ENCODE measurements at regions not wholly inside any gene's neighbourhood (a gene's known extent, or its start where the extent isn't known, plus 50 kb on each side); places are given as distances from the start of the nearest gene placed in this dataset.

DNA sequence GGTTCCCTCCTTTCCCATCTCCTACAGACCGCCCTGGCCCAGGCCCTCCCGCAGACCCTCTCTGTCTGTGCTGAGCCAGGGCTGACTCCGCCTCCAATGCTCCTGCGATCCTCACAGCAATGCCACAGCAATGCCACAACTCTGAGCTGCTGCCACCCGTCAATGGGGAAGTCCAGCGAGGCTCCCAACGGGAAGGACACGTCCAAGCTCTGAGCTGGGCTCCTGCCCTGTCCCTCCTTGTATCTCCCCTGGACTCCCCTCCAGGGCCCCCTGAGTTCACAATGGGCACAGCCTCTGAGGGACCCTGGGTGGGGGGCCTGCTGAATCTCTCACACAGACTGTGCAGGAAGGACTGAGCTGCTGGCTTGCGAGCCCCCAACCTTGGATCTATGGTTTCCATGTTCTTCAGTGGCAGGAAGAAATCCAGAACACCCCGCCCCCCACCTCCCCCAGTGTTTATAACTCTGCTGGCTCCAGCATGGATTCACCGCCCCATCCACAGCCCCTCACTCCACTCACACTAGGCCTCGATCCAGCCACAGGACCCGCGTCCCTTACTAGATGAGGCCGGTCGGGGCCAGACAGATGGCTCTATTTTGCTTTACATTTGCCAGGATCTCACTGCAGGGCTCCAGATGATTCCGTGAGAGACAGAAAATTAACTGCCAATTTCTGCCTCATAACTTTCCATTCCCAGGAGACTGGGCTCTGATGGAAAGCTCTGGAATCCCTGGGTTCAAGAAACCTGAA is 338.0 kb downstream of the MATN1 start:
- TF ChIP-seq, protein P1, sequence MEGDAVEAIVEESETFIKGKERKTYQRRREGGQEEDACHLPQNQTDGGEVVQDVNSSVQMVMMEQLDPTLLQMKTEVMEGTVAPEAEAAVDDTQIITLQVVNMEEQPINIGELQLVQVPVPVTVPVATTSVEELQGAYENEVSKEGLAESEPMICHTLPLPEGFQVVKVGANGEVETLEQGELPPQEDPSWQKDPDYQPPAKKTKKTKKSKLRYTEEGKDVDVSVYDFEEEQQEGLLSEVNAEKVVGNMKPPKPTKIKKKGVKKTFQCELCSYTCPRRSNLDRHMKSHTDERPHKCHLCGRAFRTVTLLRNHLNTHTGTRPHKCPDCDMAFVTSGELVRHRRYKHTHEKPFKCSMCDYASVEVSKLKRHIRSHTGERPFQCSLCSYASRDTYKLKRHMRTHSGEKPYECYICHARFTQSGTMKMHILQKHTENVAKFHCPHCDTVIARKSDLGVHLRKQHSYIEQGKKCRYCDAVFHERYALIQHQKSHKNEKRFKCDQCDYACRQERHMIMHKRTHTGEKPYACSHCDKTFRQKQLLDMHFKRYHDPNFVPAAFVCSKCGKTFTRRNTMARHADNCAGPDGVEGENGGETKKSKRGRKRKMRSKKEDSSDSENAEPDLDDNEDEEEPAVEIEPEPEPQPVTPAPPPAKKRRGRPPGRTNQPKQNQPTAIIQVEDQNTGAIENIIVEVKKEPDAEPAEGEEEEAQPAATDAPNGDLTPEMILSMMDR (IDR thresholded peaks at IDR 0.05; ENCODE audit: insufficient read depth, low read depth, low read length), result no peak
- TF ChIP-seq EZH2 (IDR thresholded peaks at IDR 0.05; ENCODE audit: insufficient read depth, low read length), result no peak
